RCC 7860 (cell line): ENCODE measurements at regions not wholly inside any gene's neighbourhood (a gene's known extent, or its start where the extent isn't known, plus 50 kb on each side); places are given as distances from the start of the nearest gene placed in this dataset.

ENCODE experiments used
- DNase-seq: peaks from one replicate; pipeline ENCODE4 v3.0.0-alpha.2; 2015; ENCODE audit warnings: low spot score
- FAIRE-seq: peaks from 2 replicates; lab custom pipeline; 2012; peaks lifted over from hg19 to GRCh38; lab: Jason Lieb, UNC

- FAIRE-seq (no peak), DNase-seq (peak; percentile 18)
Observed at GRCh38 chr18:22542406-22542835, 124.7 kb upstream of the CTAGE1 start.

GRCh38 chr18:22543769-22544168, 126.1 kb upstream of the CTAGE1 start:
- FAIRE-seq (no peak), DNase-seq (no peak)

- DNase-seq (no peak), FAIRE-seq (no peak)
Observed at GRCh38 chr18:22544626-22545025, 126.9 kb upstream of the CTAGE1 start.

DNA sequence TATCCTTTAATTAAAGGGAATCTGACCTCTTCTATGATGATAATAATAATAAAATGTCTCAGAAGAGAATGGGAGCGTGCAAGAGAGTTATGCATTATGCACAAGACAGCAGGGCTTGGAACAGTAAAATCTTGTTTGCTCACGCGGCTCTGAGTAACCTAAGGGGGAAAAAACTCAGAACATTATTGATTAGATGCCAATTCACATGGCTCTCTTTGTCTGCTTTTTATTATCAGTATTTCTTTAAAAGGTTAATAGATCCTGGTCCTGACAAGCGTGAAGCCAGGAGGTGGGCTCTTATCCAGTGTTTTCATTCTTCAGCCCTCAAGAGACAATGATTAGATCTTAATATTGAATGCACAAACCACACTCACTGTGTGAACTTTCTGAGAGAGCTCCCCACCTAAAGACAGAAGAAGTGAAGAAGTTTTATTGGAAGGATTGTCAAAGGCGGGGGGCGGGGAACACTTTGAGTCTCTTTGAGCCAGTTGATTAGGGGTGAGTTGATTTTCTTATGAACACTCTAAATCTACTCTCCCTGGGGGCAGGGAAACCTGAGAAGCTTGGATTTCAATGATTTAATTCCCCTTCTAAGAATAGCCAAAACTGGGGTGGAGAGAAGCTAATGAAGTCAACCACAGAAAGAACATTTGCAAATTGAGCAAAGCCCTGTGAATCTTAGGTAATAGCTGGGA, 127.5 kb upstream of the CTAGE1 start:
- DNase-seq = no peak
- FAIRE-seq = no peak

- no peak for DNase-seq
Observed at GRCh38 chr18:22546905-22547570, 129.3 kb upstream of the CTAGE1 start.

DNA sequence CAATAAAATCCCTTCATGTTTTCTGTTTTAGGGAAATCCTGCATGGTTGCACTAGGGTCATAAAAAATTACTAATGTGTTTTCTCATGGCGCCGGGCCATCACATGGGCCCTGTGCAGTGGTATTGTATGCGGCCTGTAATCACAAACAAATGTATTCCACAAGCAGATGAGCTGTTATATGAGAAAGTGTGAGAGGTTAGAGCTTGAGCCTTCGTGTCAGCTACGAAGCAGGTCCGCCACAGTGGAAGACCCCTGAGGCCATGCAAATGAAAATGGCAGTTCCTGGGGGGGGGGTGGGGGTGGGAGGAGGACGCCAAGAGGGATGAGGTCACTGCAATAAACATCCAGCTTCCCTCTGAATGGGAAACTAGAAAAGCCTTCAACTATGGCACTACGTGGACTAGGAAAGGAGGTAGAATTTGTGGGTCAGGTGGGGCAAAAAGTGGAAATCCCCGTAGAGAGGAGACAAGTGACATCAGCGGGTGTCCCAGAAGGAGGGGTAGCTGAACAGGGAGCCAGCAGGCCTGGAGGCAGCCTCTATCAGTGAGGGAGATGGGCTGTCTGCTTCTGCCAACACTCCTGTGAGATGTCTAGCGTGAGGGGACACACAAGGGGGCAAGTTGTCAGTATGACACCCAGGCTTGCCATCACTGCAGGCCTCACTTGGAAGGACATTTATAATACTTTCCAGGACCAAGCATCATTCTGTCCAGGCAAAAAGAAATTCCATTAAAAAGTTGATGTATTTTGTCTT, 130.3 kb upstream of the CTAGE1 start:
- FAIRE-seq = no peak

More at GRCh38 chr18:22546905-22547570, 129.3 kb upstream of the CTAGE1 start:
- FAIRE-seq = no peak

DNA sequence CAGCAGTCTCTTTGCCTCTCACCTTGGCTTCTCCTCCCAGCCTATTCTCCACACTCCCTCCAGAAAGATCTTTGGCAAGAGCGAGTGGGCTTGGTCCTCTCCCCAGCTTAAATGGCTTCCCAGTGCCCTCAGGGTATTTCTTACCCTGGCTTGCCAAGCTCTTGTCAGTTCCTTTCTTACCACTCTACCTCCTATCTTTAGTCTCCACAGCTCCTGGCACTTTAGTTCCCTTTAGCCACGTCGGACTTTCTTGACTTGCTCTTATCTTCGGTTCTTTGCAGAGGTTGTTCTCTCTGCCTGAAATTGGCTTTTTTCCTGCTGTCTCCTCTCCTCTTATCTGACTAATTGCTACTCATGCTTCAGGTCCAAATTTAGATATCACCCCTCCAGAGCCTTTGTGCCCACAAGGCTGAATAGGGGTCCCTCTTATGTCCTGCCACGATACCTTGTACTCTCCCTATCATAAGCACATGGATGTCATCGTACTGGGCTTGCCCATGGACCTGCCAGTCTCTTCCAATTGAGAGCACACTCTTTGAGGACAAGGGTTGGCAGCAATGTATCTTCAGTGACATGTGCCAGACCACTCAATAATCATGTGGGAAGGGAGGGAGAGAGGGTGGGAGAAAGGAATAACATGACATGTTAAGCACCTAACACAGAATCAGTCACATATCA, 131.7 kb upstream of the CTAGE1 start:
- DNase-seq (no peak), FAIRE-seq (no peak)

More for the DNA sequence above, 130.3 kb upstream of the CTAGE1 start:
- DNase-seq = no peak

- DNase-seq (no peak), FAIRE-seq (no peak)
Observed at GRCh38 chr18:22550366-22550765, 132.7 kb upstream of the CTAGE1 start.

- no peak for FAIRE-seq
Observed at GRCh38 chr18:22550861-22551260, 133.1 kb upstream of the CTAGE1 start.

GRCh38 chr18:22551536-22552151, 133.9 kb upstream of the CTAGE1 start:
- DNase-seq = peak; percentile 98
- FAIRE-seq = peak; percentile 98

More at GRCh38 chr18:22550861-22551260, 133.1 kb upstream of the CTAGE1 start:
- DNase-seq = no peak

DNA sequence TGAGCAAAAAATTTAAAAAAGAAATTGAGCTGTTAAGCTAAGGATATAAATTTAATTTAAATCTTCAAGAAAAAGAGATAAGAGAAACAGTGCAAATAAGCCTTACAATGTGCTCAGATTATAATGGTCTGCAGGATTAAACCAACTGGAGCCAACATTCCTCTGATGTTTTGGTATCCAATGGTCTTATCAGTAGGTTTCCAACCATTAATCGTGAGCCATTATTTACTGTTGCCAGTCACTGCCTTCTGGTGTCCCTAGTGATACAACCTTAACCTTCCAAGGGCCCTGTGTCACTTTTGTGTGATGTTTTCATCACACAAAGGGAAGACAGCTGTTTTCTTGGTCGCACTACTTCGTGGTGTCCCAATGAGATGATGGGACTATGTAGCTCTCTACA, 134.5 kb upstream of the CTAGE1 start:
- FAIRE-seq (no peak), DNase-seq (peak; percentile 92)

GRCh38 chr18:22552899-22553460, 135.3 kb upstream of the CTAGE1 start:
- no peak for FAIRE-seq
- DNase-seq = no peak

- FAIRE-seq = peak; percentile 71
- DNase-seq = peak; percentile 82
Observed at GRCh38 chr18:22556222-22557167, 138.8 kb upstream of the CTAGE1 start.

- FAIRE-seq (no peak), DNase-seq (no peak)
Observed at GRCh38 chr18:22557168-22557941, 139.6 kb upstream of the CTAGE1 start.

DNA sequence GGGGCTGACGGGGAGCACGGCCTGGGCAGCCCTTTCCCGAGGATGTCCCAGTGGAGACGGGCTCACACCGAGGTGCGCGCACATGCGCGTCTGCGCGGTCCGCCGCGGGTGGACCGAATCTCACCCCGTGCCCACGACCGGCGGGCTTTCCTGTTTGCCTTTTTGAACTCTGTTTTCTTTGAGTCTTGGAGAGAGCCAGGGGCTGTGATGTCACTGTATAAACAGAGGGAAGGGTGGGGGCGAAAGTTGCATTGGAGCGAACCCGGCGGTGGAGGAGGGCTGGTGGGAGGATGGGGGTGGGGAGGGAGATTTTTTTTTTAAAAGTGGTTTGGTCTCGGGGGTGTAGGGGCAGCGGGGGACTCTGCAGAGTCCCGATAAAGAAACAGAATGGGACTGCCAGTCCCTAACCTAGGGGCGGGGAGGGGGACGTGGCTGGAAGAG, 141.2 kb upstream of the CTAGE1 start:
- FAIRE-seq = no peak
- DNase-seq = peak; percentile 70

DNA sequence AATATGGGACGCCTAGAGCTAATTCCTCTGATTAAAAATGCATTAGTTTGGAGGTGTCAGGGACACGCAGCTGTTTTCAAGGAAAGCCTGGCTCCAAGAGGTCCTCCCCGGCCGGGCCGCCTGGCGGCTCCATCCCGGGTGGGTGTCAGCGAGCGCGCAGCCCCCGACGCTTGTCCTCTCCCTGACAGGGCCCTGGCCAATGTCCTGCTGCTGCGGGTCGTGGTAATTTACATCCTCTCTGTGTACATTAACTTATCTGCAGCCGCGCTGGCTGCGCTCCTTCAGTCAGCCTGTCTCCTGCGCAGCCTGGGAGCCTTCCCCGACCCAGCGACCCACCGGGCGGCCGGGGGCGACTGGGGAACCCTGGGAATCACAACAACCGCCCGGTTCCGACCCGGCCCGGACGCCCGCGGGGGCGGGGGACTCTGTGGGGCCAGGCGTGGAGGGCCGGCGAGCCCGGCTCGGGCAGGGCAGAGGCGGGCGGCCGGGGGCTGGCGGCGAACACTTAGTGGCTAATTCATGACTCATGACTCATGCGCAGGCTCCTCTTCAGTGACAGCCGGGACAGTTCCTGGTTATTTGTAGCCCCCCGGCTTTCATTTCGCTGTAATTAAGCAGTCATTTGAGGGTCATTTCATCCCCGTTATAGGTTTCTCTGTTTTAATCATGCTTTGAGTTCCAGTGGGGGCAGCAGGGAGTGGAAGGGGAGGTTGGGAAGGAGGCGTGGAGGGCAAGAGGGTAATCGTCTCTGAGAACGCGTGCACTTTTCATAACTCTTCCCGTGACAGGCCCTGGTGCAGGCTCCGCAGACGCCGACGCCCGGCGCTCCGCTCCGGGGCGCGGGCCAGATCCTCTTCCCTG, 141.9 kb upstream of the CTAGE1 start:
- DNase-seq = peak; percentile 64
- FAIRE-seq = no peak

DNA sequence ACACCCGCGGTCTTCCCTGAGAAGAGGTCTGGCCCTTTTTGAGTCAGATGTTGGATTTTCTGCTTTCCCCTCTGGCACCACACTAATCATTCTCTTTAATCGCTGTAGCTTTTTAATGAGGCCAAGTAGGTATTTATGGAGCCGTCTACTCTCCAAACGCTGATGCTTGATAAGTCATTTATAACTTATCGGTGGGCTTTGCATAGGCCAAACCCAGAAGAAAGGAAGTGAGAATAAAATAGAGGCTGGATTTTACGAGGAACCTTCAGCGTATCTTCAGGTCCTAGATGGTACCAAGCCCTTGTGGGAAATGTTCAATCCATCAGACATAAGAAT, 142.5 kb upstream of the CTAGE1 start:
- DNase-seq (no peak), FAIRE-seq (no peak)

GRCh38 chr18:22560797-22561196, 143.1 kb upstream of the CTAGE1 start:
- no peak for DNase-seq
- FAIRE-seq = no peak
